ENCODE measurements at regions not wholly inside any gene's neighbourhood (a gene's known extent, or its start where the extent isn't known, plus 50 kb on each side); places are given as distances from the start of the nearest gene placed in this dataset.

- TF ChIP-seq CTCF (IDR thresholded peaks at IDR 0.05) (no peak), POLR2A (IDR thresholded peaks at IDR 0.05) (no peak)
Measured at GRCh38 chr4:100828364-100828763, 310.5 kb upstream of the EMCN start.

All from right lobe of liver (tissue), 4 donors.